Stimulated activated CD4-positive, alpha-beta T cell treated with anti-CD3 and anti-CD28 coated beads, TNF-alpha, amount 100 ng/mL, for 24 hours (primary cell): ENCODE measurements at regions not wholly inside any gene's neighbourhood (a gene's known extent, or its start where the extent isn't known, plus 50 kb on each side); places are given as distances from the start of the nearest gene placed in this dataset.
A peak's percentile ranks its signal among the peaks of the same experiment; 100 is the strongest.
"Not testable (repeated sequence)": the region's sequence is repeated elsewhere in the genome, so short reads cannot be mapped to it uniquely, and the experiment has no call there.

Source experiments
- DNase-seq, 3 experiments: peaks; one replicate each; pipeline ENCODE4 v3.0.0-alpha.2; 2020; ENCODE audit warnings: low read depth in 3 of 3

- DNase-seq: not testable (repeated sequence)
Measured at GRCh38 chr7:35853194-35853593, 52.3 kb downstream of the SEPTIN7 start.

- DNase-seq: no peak
Measured at GRCh38 chr7:35854311-35854710, 53.5 kb downstream of the SEPTIN7 start.

GRCh38 chr7:35856175-35856574 is 55.3 kb downstream of the SEPTIN7 start:
- DNase-seq: no peak

GRCh38 chr7:35860664-35861063 is 59.8 kb downstream of the SEPTIN7 start:
- no peak for DNase-seq

GRCh38 chr7:35865287-35865686 is 64.4 kb downstream of the SEPTIN7 start:
- DNase-seq: no peak

GRCh38 chr7:35866186-35866585 is 65.3 kb downstream of the SEPTIN7 start:
- no peak for DNase-seq

- not testable (repeated sequence) for DNase-seq
Measured at GRCh38 chr7:35869117-35869516, 68.3 kb downstream of the SEPTIN7 start.

- no peak for DNase-seq
Measured at GRCh38 chr7:35869810-35870209, 69.0 kb downstream of the SEPTIN7 start.

- DNase-seq: no peak
Measured at GRCh38 chr7:35871856-35872255, 71.0 kb downstream of the SEPTIN7 start.

GRCh38 chr7:35874886-35875285 is 74.0 kb downstream of the SEPTIN7 start:
- no peak for DNase-seq

GRCh38 chr7:35875292-35875691 is 74.4 kb downstream of the SEPTIN7 start:
- no peak for DNase-seq

- DNase-seq: no peak
Measured at GRCh38 chr7:35878351-35878750, 77.5 kb downstream of the SEPTIN7 start.

- not testable (repeated sequence) for DNase-seq
Measured at GRCh38 chr7:35887430-35887829, 86.6 kb downstream of the SEPTIN7 start.

GRCh38 chr7:35889001-35889400 is 88.1 kb downstream of the SEPTIN7 start:
- no peak for DNase-seq

- DNase-seq: no peak
Measured at GRCh38 chr7:35889870-35890269, 89.0 kb downstream of the SEPTIN7 start.

GRCh38 chr7:35891004-35891830 is 90.4 kb downstream of the SEPTIN7 start:
- no peak for DNase-seq

GRCh38 chr7:35893649-35894048 is 92.8 kb downstream of the SEPTIN7 start:
- no peak for DNase-seq

- DNase-seq: no peak
Measured at GRCh38 chr7:35894721-35895120, 93.9 kb downstream of the SEPTIN7 start.

GRCh38 chr7:35900651-35901050 is 99.8 kb downstream of the SEPTIN7 start:
- no peak for DNase-seq

GRCh38 chr7:35905555-35905954 is 104.7 kb downstream of the SEPTIN7 start:
- no peak for DNase-seq

GRCh38 chr7:35906191-35906908 is 105.5 kb downstream of the SEPTIN7 start:
- peak; percentile 41 to 64 (median 41) for DNase-seq

GRCh38 chr7:35908331-35909216 is 107.7 kb downstream of the SEPTIN7 start:
- no peak for DNase-seq
